GM12878 (cell line): ENCODE measurements at regions not wholly inside any gene's neighbourhood (a gene's known extent, or its start where the extent isn't known, plus 50 kb on each side); places are given as distances from the start of the nearest gene placed in this dataset.

ENCODE experiments used
- ATAC-seq: fragments of 200-7000 bp; cut with Tn5 transposase; 3 replicates; pipeline ENCODE4 v1.9.1; 2020; ENCODE audit warnings: mild to moderate bottlenecking, moderate library complexity
- BruUV-seq: library from RNA; stranded (reverse); fragments of 400-500 nt; replicated peaks from 2 replicates; lab custom pipeline; 2021; lab: Mats Ljungman, UMichigan
- CTCF ChIA-PET: fragments of 300-600 bp; sonication (Branson Sonifier 250); formaldehyde crosslinking; extraction: SDS; loops from one replicate; lab custom pipeline; 2021; ENCODE audit warnings: inconsistent platforms; lab: Yijun Ruan, JAX
- POLR2A ChIA-PET: fragments of 350-600 bp; formaldehyde crosslinking; extraction: SDS; loops from one replicate; lab custom pipeline; 2021; ENCODE audit warnings: inconsistent platforms; lab: Charles Lee
- RAD21 ChIA-PET: fragments of 300-600 bp; sonication (Branson Sonifier 250); formaldehyde crosslinking; loops from one replicate; lab custom pipeline; 2023; ENCODE audit warnings: antibody characterized with exemption; ENCODE audit not compliant: unreplicated experiment; lab: Charles Lee
- SMC1A ChIA-PET: fragments of 300-600 bp; sonication (Branson Sonifier 250); formaldehyde crosslinking; loops from one replicate; lab custom pipeline; 2023; ENCODE audit not compliant: unreplicated experiment, uncharacterized antibody; lab: Charles Lee
- DNase-seq: peaks from one replicate; pipeline ENCODE4 v3.0.0-alpha.2; 2011; ENCODE audit warnings: low read depth, low spot score
- FAIRE-seq: peaks from 3 replicates; lab custom pipeline; 2011; peaks lifted over from hg19 to GRCh38; lab: Jason Lieb, UNC
- H2AFZ ChIP-seq: 2 replicates; pipeline ENCODE4 v1.6.0; 2011; ENCODE audit warnings: low read depth, low read length, control low read depth; ENCODE audit not compliant: control insufficient read depth
- H3K27ac ChIP-seq: 2 replicates; pipeline ENCODE4 v1.5.1; 2011; ENCODE audit warnings: control low read depth; ENCODE audit not compliant: control insufficient read depth, insufficient read depth
- H3K27me3 ChIP-seq, 2 experiments: replicated peaks in 1 of 2; 2 replicates each; pipeline versions ENCODE4 v1.6.0 to v1.6.1; 2011; ENCODE audit warnings: low read length in 1 of 2; ENCODE audit not compliant: control insufficient read depth in 2 of 2, insufficient read depth in 2 of 2
- H3K36me3 ChIP-seq, 2 experiments: 2 replicates each; pipeline ENCODE4 v1.5.1; 2011; ENCODE audit warnings: low read length in 1 of 2; ENCODE audit not compliant: control insufficient read depth in 2 of 2, insufficient read depth in 2 of 2
- H3K4me1 ChIP-seq: 2 replicates; pipeline ENCODE4 v1.6.1; 2011; ENCODE audit warnings: mild to moderate bottlenecking, low read length, moderate library complexity, mixed read lengths; ENCODE audit not compliant: control insufficient read depth, insufficient read depth
- H3K4me2 ChIP-seq: 2 replicates; pipeline ENCODE4 v1.6.0; 2011; ENCODE audit warnings: control low read depth; ENCODE audit not compliant: control insufficient read depth, insufficient read depth
- H3K4me3 ChIP-seq: fragments of 200-600 bp; sonication (generic); 2 replicates; pipeline ENCODE4 v1.5.1; 2016
- H3K79me2 ChIP-seq: 2 replicates; pipeline ENCODE4 v1.6.0; 2011; ENCODE audit warnings: low read length; ENCODE audit not compliant: control insufficient read depth, insufficient read depth
- H3K9ac ChIP-seq: 2 replicates; pipeline ENCODE4 v1.8.0; 2011; ENCODE audit warnings: low read length, control low read depth, mixed read lengths; ENCODE audit not compliant: control insufficient read depth, insufficient read depth
- H3K9me3 ChIP-seq: replicated peaks from 3 replicates; pipeline ENCODE4 v1.5.1; 2011; ENCODE audit warnings: mild to moderate bottlenecking, low read length; ENCODE audit not compliant: control insufficient read depth, insufficient read depth
- H4K20me1 ChIP-seq: 2 replicates; pipeline ENCODE4 v1.6.0; 2011; ENCODE audit not compliant: control insufficient read depth, insufficient read depth
- BCLAF1 ChIP-seq: fragments of 450-650 bp; IDR thresholded peaks from 2 replicates; pipeline ENCODE4 v1.6.1; 2017; ENCODE audit warnings: antibody characterized with exemption, mild to moderate bottlenecking, moderate library complexity
- CBFB ChIP-seq: IDR thresholded peaks from 2 replicates; pipeline ENCODE4 v1.6.1; 2016; ENCODE audit warnings: antibody characterized with exemption, low read depth
- CEBPB ChIP-seq, 2 experiments: fragments of 150-350 bp in 1 of 2; IDR thresholded peaks; 2 replicates each; pipeline ENCODE4 v1.6.1; 2012 to 2014; ENCODE audit warnings: low read depth in 2 of 2, low read length in 2 of 2, borderline replicate concordance in 1 of 2, inconsistent platforms in 1 of 2
- CHD2 ChIP-seq: IDR thresholded peaks from 2 replicates; pipeline ENCODE4 v1.6.1; 2011; ENCODE audit warnings: low read depth, low read length, improper control_type of control experiment, borderline replicate concordance
- ELK1 ChIP-seq: IDR thresholded peaks from 2 replicates; pipeline ENCODE4 v1.6.1; 2012; ENCODE audit warnings: low read depth, low read length, improper control_type of control experiment
- HDAC2 ChIP-seq: fragments of 200-600 bp; sonication (generic); IDR thresholded peaks from 2 replicates; pipeline ENCODE4 v1.6.1; 2017
- JUND ChIP-seq: IDR thresholded peaks from 2 replicates; pipeline ENCODE4 v1.6.1; 2012; ENCODE audit warnings: low read depth, mild to moderate bottlenecking, low read length, improper control_type of control experiment, moderate library complexity
- POLR2AphosphoS2 ChIP-seq: IDR thresholded peaks from 2 replicates; pipeline ENCODE4 v1.6.1; 2011; ENCODE audit warnings: low read depth, mild to moderate bottlenecking, low read length, improper control_type of control experiment, moderate library complexity
- SREBF1 ChIP-seq: IDR thresholded peaks from 2 replicates; pipeline ENCODE4 v1.6.1; 2012; ENCODE audit warnings: mild to moderate bottlenecking, low read length
- SRF ChIP-seq, 2 experiments: IDR thresholded peaks; 2 replicates each; pipeline ENCODE4 v1.6.1; 2011; ENCODE audit warnings: low read depth in 2 of 2, low read length in 2 of 2, mild to moderate bottlenecking in 1 of 2, moderate library complexity in 1 of 2
- TBL1XR1 ChIP-seq: IDR thresholded peaks from 2 replicates; pipeline ENCODE4 v1.6.1; 2012; ENCODE audit warnings: low read depth, low read length, improper control_type of control experiment
- TCF3 ChIP-seq: IDR thresholded peaks from 2 replicates; pipeline ENCODE4 v1.6.1; 2012; ENCODE audit warnings: low read depth, mild to moderate bottlenecking, low read length, borderline replicate concordance; ENCODE audit not compliant: insufficient read depth
- YBX1 ChIP-seq: fragments of 450-650 bp; IDR thresholded peaks from 2 replicates; pipeline ENCODE4 v1.6.1; 2016; ENCODE audit warnings: antibody characterized with exemption
- WGBS: methylation state at CpG from one replicate; pipeline ENCODE4 v1.1.6; 2016; ENCODE audit warnings: low lambda C conversion rate; ENCODE audit not compliant: insufficient replicate concordance, insufficient coverage; ENCODE audit errors: missing lambda C conversion rate; 5-methylcytosine and 5-hydroxymethylcytosine counted together
- in situ Hi-C: fragments of 300-500 bp; cut with MboI; formaldehyde crosslinking; loops from 9 replicates; pipeline ENCODE4 v1.14.3; 2018; ENCODE audit warnings: mixed read lengths
- intact Hi-C: fragments of 100-400 bp; cut with micrococcal nuclease; formaldehyde crosslinking; loops from one replicate; pipeline ENCODE4 v1.14.2; 2022; ENCODE audit not compliant: unreplicated experiment
- TF ChIP-seq, protein P1 (sequence below): fragments of 450-650 bp; IDR thresholded peaks from 2 replicates; pipeline ENCODE4 v1.6.1; 2017; ENCODE audit warnings: mild to moderate bottlenecking

GRCh38 chr4:13244444-13244843, 239.7 kb downstream of the RAB28 start:
- H4K20me1 ChIP-seq: no peaks in the 10 kb centered on the region
- H3K27ac ChIP-seq: no peak overlapping the region
- no TSS peak for BruUV-seq
- POLR2A ChIA-PET: no interaction called here
- ATAC-seq: no peak
- SMC1A ChIA-PET: interaction anchor here (0.7 kb wide), 1 partner anchor 25 kb away, joined by 3 read pairs; no protein-coding TSS in a partner anchor
- CTCF ChIA-PET: interaction anchor here (1.3 kb wide), 1 partner anchor 10 kb away, joined by 4 read pairs; no protein-coding TSS in a partner anchor
- DNase-seq: no peak
- no peaks in the 10 kb centered on the region; the same call in 2 of the 3 replicates for H3K9me3 ChIP-seq
- no peaks in the 10 kb centered on the region for H3K27me3 ChIP-seq
- RAD21 ChIA-PET: no interaction called here
- intact Hi-C loops (no loop called here), in situ Hi-C loops (no loop called here)
- H3K4me2 ChIP-seq: no peak overlapping the region
- TF ChIP-seq JUND (no peak), POLR2AphosphoS2 (no peak), CEBPB (IDR thresholded peaks at IDR 0.05; ENCODE audit: borderline replicate concordance in 1 of 2, low read depth in 2 of 2, low read length in 2 of 2) (no peak), YBX1 (no peak), TCF3 (no peak), SREBF1 (no peak), CBFB (no peak), CHD2 (no peak), HDAC2 (no peak), BCLAF1 (no peak), SRF (IDR thresholded peaks at IDR 0.05; ENCODE audit: low read depth in 2 of 2, low read length in 2 of 2) (no peak), ELK1 (no peak), TBL1XR1 (no peak)
- TF ChIP-seq, protein P1, sequence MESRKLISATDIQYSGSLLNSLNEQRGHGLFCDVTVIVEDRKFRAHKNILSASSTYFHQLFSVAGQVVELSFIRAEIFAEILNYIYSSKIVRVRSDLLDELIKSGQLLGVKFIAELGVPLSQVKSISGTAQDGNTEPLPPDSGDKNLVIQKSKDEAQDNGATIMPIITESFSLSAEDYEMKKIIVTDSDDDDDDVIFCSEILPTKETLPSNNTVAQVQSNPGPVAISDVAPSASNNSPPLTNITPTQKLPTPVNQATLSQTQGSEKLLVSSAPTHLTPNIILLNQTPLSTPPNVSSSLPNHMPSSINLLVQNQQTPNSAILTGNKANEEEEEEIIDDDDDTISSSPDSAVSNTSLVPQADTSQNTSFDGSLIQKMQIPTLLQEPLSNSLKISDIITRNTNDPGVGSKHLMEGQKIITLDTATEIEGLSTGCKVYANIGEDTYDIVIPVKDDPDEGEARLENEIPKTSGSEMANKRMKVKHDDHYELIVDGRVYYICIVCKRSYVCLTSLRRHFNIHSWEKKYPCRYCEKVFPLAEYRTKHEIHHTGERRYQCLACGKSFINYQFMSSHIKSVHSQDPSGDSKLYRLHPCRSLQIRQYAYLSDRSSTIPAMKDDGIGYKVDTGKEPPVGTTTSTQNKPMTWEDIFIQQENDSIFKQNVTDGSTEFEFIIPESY: no peak
- H2AFZ ChIP-seq: no peak overlapping the region
- no peaks in the 10 kb centered on the region for H3K79me2 ChIP-seq
- 10% methylated on average over 2 of the region's 2 CpGs for WGBS
- H3K4me1 ChIP-seq: no peaks in the 10 kb centered on the region
- no peaks in the 10 kb centered on the region for H3K36me3 ChIP-seq
- FAIRE-seq: no peak
- H3K9ac ChIP-seq: no peak overlapping the region
- no peak overlapping the region for H3K4me3 ChIP-seq
